ENCODE measurements at regions not wholly inside any gene's neighbourhood (a gene's known extent, or its start where the extent isn't known, plus 50 kb on each side); places are given as distances from the start of the nearest gene placed in this dataset.

- DNase-seq (ENCODE audit: low spot score in 2 of 2) (no peak), ATAC-seq (no peak)
- H3K36me3 Mint-ChIP-seq: no peaks in the 10 kb centered on the region
- H3K27ac Mint-ChIP-seq: no peak overlapping the region
- H3K9me3 Mint-ChIP-seq: peaks cover 14 to 15% of the 10 kb centered on the region in 2 donors
Observed at GRCh38 chr18:29008809-29009208, 831.9 kb upstream of the CDH2 start.

GRCh38 chr18:29007986-29008654 is 831.2 kb upstream of the CDH2 start:
- no peak for DNase-seq (ENCODE audit: low spot score in 2 of 2)
- Mint-ChIP-seq H3K27ac (no peak overlapping the region), H3K36me3 (no peaks in the 10 kb centered on the region), H3K9me3 (peaks cover 14 to 15% of the 10 kb centered on the region in 2 donors)
- no peak for ATAC-seq

GRCh38 chr18:29004921-29005320 is 828.0 kb upstream of the CDH2 start:
- H3K9me3 Mint-ChIP-seq: peaks cover 14% of the 10 kb centered on the region in 2 donors
- ATAC-seq (no peak), DNase-seq (ENCODE audit: low spot score in 2 of 2) (no peak)
- no peak overlapping the region for H3K27ac Mint-ChIP-seq
- peaks cover 0 to 5% of the 10 kb centered on the region in 2 donors for H3K36me3 Mint-ChIP-seq

GRCh38 chr18:29003194-29003593 is 826.3 kb upstream of the CDH2 start:
- peaks cover 8 to 14% of the 10 kb centered on the region in 2 donors for H3K9me3 Mint-ChIP-seq
- H3K36me3 Mint-ChIP-seq: peaks cover 0 to 5% of the 10 kb centered on the region in 2 donors
- DNase-seq (ENCODE audit: low spot score in 2 of 2) (no peak), ATAC-seq (no peak)
- H3K27ac Mint-ChIP-seq: no peak overlapping the region

GRCh38 chr18:29002747-29003146 is 825.8 kb upstream of the CDH2 start:
- Mint-ChIP-seq H3K9me3 (peaks cover 8 to 9% of the 10 kb centered on the region in 2 donors), H3K36me3 (peaks cover 0 to 5% of the 10 kb centered on the region in 2 donors), H3K27ac (no peak overlapping the region)
- ATAC-seq (no peak), DNase-seq (ENCODE audit: low spot score in 2 of 2) (no peak)

- H3K27ac Mint-ChIP-seq: no peak overlapping the region
- ATAC-seq (no peak), DNase-seq (ENCODE audit: low spot score in 2 of 2) (no peak)
- peaks cover 0 to 5% of the 10 kb centered on the region in 2 donors for H3K36me3 Mint-ChIP-seq
- H3K9me3 Mint-ChIP-seq: peaks cover under 1 to 4% of the 10 kb centered on the region in 2 donors
Observed at GRCh38 chr18:28999726-29000125, 822.8 kb upstream of the CDH2 start.

- DNase-seq (ENCODE audit: low spot score in 2 of 2) (no peak), ATAC-seq (no peak)
- peaks cover 0 to 5% of the 10 kb centered on the region in 2 donors for H3K9me3 Mint-ChIP-seq
- H3K36me3 Mint-ChIP-seq: peaks cover 0 to 3% of the 10 kb centered on the region in 2 donors
- H3K27ac Mint-ChIP-seq: no peak overlapping the region
Observed at GRCh38 chr18:28995319-28995718, 818.4 kb upstream of the CDH2 start.

GRCh38 chr18:28984731-28985130 is 807.8 kb upstream of the CDH2 start:
- ATAC-seq: no peak
- Mint-ChIP-seq H3K36me3 (peaks cover 0 to 4% of the 10 kb centered on the region in 2 donors), H3K9me3 (peaks cover 16 to 18% of the 10 kb centered on the region in 2 donors), H3K27ac (no peak overlapping the region)
- no peak for DNase-seq (ENCODE audit: low spot score in 2 of 2)

GRCh38 chr18:28974504-28974903 is 797.6 kb upstream of the CDH2 start:
- Mint-ChIP-seq H3K27ac (no peak overlapping the region), H3K36me3 (peaks cover 6 to 7% of the 10 kb centered on the region in 2 donors), H3K9me3 (peaks cover 29 to 34% of the 10 kb centered on the region in 2 donors)
- no peak for ATAC-seq
- no peak for DNase-seq (ENCODE audit: low spot score in 2 of 2)

- no peak for ATAC-seq
- H3K9me3 Mint-ChIP-seq: peaks cover 30 to 35% of the 10 kb centered on the region in 2 donors
Observed at GRCh38 chr18:28973324-28973723, 796.4 kb upstream of the CDH2 start.

GRCh38 chr18:28972333-28972907 is 795.5 kb upstream of the CDH2 start:
- no peak overlapping the region for H3K27ac Mint-ChIP-seq
- H3K36me3 Mint-ChIP-seq: peaks cover 6 to 7% of the 10 kb centered on the region in 2 donors
- H3K9me3 Mint-ChIP-seq: peaks cover 31 to 33% of the 10 kb centered on the region in 2 donors
- no peak for DNase-seq (ENCODE audit: low spot score in 2 of 2)
- no peak for ATAC-seq

More at GRCh38 chr18:28973324-28973723, 796.4 kb upstream of the CDH2 start:
- no peak overlapping the region for H3K27ac Mint-ChIP-seq
- DNase-seq (ENCODE audit: low spot score in 2 of 2): no peak
- peaks cover 6 to 7% of the 10 kb centered on the region in 2 donors for H3K36me3 Mint-ChIP-seq

GRCh38 chr18:28963481-28963880 is 786.6 kb upstream of the CDH2 start:
- no peak overlapping the region for H3K27ac Mint-ChIP-seq
- H3K9me3 Mint-ChIP-seq: peaks cover 9 to 18% of the 10 kb centered on the region in 2 donors
- ATAC-seq: no peak
- DNase-seq (ENCODE audit: low spot score in 2 of 2): no peak
- no peaks in the 10 kb centered on the region for H3K36me3 Mint-ChIP-seq

- no peak for ATAC-seq
- DNase-seq (ENCODE audit: low spot score in 2 of 2): no peak
- peaks cover 4 to 8% of the 10 kb centered on the region in 2 donors for H3K9me3 Mint-ChIP-seq
- no peaks in the 10 kb centered on the region for H3K36me3 Mint-ChIP-seq
- H3K27ac Mint-ChIP-seq: no peak overlapping the region
Observed at GRCh38 chr18:28961669-28962228, 784.8 kb upstream of the CDH2 start.

GRCh38 chr18:28960146-28960545 is 783.2 kb upstream of the CDH2 start:
- no peak for DNase-seq (ENCODE audit: low spot score in 2 of 2)
- H3K27ac Mint-ChIP-seq: no peak overlapping the region
- peaks cover 0 to 6% of the 10 kb centered on the region in 2 donors for H3K36me3 Mint-ChIP-seq
- no peak for ATAC-seq
- H3K9me3 Mint-ChIP-seq: peaks cover 11 to 15% of the 10 kb centered on the region in 2 donors

- H3K27ac Mint-ChIP-seq: no peak overlapping the region
Observed at GRCh38 chr18:28952339-28952738, 775.4 kb upstream of the CDH2 start.

GRCh38 chr18:28947900-28948299 is 771.0 kb upstream of the CDH2 start:
- no peak overlapping the region for H3K27ac Mint-ChIP-seq
- no peak for DNase-seq (ENCODE audit: low spot score in 2 of 2)
- ATAC-seq: no peak
- H3K9me3 Mint-ChIP-seq: peaks cover 15 to 27% of the 10 kb centered on the region in 2 donors
- no peaks in the 10 kb centered on the region for H3K36me3 Mint-ChIP-seq

More at GRCh38 chr18:28952339-28952738, 775.4 kb upstream of the CDH2 start:
- ATAC-seq: no peak
- DNase-seq (ENCODE audit: low spot score in 2 of 2): no peak
- peaks cover 0 to 6% of the 10 kb centered on the region in 2 donors for H3K36me3 Mint-ChIP-seq
- peaks cover 24 to 38% of the 10 kb centered on the region in 2 donors for H3K9me3 Mint-ChIP-seq

- no peaks in the 10 kb centered on the region for H3K36me3 Mint-ChIP-seq
- no peak for DNase-seq (ENCODE audit: low spot score in 2 of 2)
- ATAC-seq: no peak
- H3K27ac Mint-ChIP-seq: no peak overlapping the region
- H3K9me3 Mint-ChIP-seq: peaks cover 9 to 21% of the 10 kb centered on the region in 2 donors
Observed at GRCh38 chr18:28946471-28946870, 769.5 kb upstream of the CDH2 start.
